Lower lobe of right lung (tissue), 2 donors: ENCODE measurements at regions not wholly inside any gene's neighbourhood (a gene's known extent, or its start where the extent isn't known, plus 50 kb on each side); places are given as distances from the start of the nearest gene placed in this dataset.

Experiments used
- ATAC-seq, 2 donors: fragments of 200-7000 bp; cut with Tn5 transposase; one replicate each; pipeline ENCODE4 v1.9.1; 2020 to 2022; ENCODE audit warnings: mild to moderate bottlenecking in 2 of 2, moderate library complexity in 2 of 2
- DNase-seq: peaks from one replicate; pipeline ENCODE4 v3.0.0-alpha.2; 2020
- H3K27ac ChIP-seq: fragments of 200-600 bp; one replicate; pipeline ENCODE4 v1.8.0; 2022
- H3K27me3 ChIP-seq: fragments of 200-600 bp; one replicate; pipeline ENCODE4 v1.8.0; 2022; ENCODE audit warnings: low read depth
- H3K36me3 ChIP-seq: fragments of 200-600 bp; one replicate; pipeline ENCODE4 v1.8.0; 2022; ENCODE audit warnings: mild to moderate bottlenecking
- H3K4me1 ChIP-seq: fragments of 200-600 bp; one replicate; pipeline ENCODE4 v1.8.0; 2022
- H3K4me3 ChIP-seq: fragments of 200-600 bp; one replicate; pipeline ENCODE4 v1.8.0; 2022; ENCODE audit warnings: mild to moderate bottlenecking
- H3K9me3 ChIP-seq: fragments of 200-600 bp; one replicate; pipeline ENCODE4 v1.8.0; 2022
- CTCF ChIP-seq: fragments of 200-600 bp; IDR thresholded peaks from one replicate; pipeline ENCODE4 v1.8.0; 2022; ENCODE audit warnings: antibody characterized with exemption, mild to moderate bottlenecking
- intact Hi-C: fragments of 100-400 bp; cut with DNase I; formaldehyde crosslinking; loops from one replicate; pipeline ENCODE4 v1.11.0; 2022
- donor health status: DM: no; HTN: yes; CAD: no; lungs with severe emphysema.

- Histone ChIP-seq H3K4me3 (no peak overlapping the region), H3K27me3 (no peaks in the 10 kb centered on the region), H3K27ac (no peak overlapping the region), H3K9me3 (no peaks in the 10 kb centered on the region), H3K36me3 (no peaks in the 10 kb centered on the region), H3K4me1 (no peaks in the 10 kb centered on the region)
- no peak for TF ChIP-seq CTCF
- DNase-seq (no peak), ATAC-seq (no peak)
- intact Hi-C loops = no loop called here
These were observed 843.2 kb downstream of the GALC start for GRCh38 chr14:87149583-87150354.

GRCh38 chr14:87148655-87149054 is 844.3 kb downstream of the GALC start:
- H3K9me3 ChIP-seq = no peaks in the 10 kb centered on the region
- H3K4me3 ChIP-seq = no peak overlapping the region
- no peaks in the 10 kb centered on the region for H3K4me1 ChIP-seq
- intact Hi-C loops = no loop called here
- no peak for TF ChIP-seq CTCF
- H3K27me3 ChIP-seq = no peaks in the 10 kb centered on the region
- H3K27ac ChIP-seq = no peak overlapping the region
- no peaks in the 10 kb centered on the region for H3K36me3 ChIP-seq
- ATAC-seq (no peak), DNase-seq (no peak)

- H3K27ac ChIP-seq = no peak overlapping the region
- H3K4me3 ChIP-seq = no peak overlapping the region
- DNase-seq = no peak
- H3K36me3 ChIP-seq = no peaks in the 10 kb centered on the region
- ATAC-seq = no peak
- no peaks in the 10 kb centered on the region for H3K27me3 ChIP-seq
- TF ChIP-seq CTCF = no peak
- intact Hi-C loops = no loop called here
- no peaks in the 10 kb centered on the region for H3K9me3 ChIP-seq
- H3K4me1 ChIP-seq = no peaks in the 10 kb centered on the region
These were observed 850.3 kb downstream of the GALC start for GRCh38 chr14:87142551-87143211.

GRCh38 chr14:87141801-87142200 is 851.2 kb downstream of the GALC start:
- no peak for TF ChIP-seq CTCF
- DNase-seq = no peak
- H3K27me3 ChIP-seq = no peaks in the 10 kb centered on the region
- H3K36me3 ChIP-seq = no peaks in the 10 kb centered on the region
- no peak for ATAC-seq
- intact Hi-C loops = no loop called here
- H3K9me3 ChIP-seq = no peaks in the 10 kb centered on the region
- H3K4me1 ChIP-seq = no peaks in the 10 kb centered on the region
- no peak overlapping the region for H3K4me3 ChIP-seq
- H3K27ac ChIP-seq = no peak overlapping the region

DNA sequence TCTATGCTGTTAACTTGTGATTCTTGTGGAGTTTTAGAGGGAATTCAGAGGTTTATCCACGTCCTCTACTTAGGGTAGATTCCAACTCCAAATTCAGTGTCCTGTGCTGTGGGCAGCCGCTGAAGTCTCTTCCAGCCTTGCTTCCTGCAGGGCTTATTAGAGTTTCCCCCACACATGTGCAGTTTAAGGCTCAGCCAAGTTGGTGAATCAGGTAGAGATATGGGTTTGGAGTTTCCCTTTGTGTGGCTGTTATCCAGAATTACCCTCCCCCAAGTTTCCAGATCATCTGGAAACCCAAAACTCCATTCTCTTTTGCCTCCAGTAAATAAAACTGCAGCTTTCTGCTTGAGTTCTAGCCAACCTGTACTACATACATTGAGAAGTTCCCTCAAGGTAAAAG is 853.7 kb downstream of the GALC start:
- no peak for DNase-seq
- Histone ChIP-seq H3K27me3 (no peaks in the 10 kb centered on the region), H3K4me1 (no peaks in the 10 kb centered on the region), H3K4me3 (no peak overlapping the region), H3K9me3 (no peaks in the 10 kb centered on the region), H3K36me3 (no peaks in the 10 kb centered on the region), H3K27ac (no peak overlapping the region)
- ATAC-seq = no peak
- intact Hi-C loops = no loop called here
- no peak for TF ChIP-seq CTCF
